ENCODE measurements at regions not wholly inside any gene's neighbourhood (a gene's known extent, or its start where the extent isn't known, plus 50 kb on each side); places are given as distances from the start of the nearest gene placed in this dataset.

DNA sequence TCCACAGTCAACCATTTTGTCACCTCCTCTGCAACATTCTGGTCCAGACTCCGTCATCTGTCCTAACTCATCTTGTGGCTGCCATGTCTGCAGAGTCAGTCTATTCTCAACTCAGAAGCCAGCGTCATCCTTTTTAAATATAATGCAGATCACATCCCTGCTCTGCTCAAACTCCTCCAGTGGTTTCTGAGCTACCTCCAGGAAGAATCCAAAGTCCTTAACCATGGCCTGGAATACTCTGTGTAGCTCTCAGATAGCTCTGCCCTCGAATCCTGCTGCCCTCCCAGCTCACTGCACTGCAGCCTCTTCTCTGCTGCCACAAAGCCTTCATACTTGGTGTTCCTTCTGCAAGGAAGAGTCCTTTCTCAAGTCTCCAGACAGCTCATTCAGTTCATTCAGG, 190.8 kb downstream of the FOXO1 start:
- no peak for DNase-seq
- Mint-ChIP-seq H3K9me3 (ENCODE audit: unreplicated experiment) (peaks cover 4% of the 10 kb centered on the region), H3K27ac (ENCODE audit: unreplicated experiment) (no peak overlapping the region), H3K36me3 (ENCODE audit: unreplicated experiment) (no peaks in the 10 kb centered on the region), H3K27me3 (ENCODE audit: unreplicated experiment) (peaks cover 3% of the 10 kb centered on the region), H3K4me3 (ENCODE audit: unreplicated experiment) (no peak overlapping the region), H3K4me1 (ENCODE audit: low read depth, unreplicated experiment) (no peaks in the 10 kb centered on the region)
- TF ChIP-seq, protein P1, sequence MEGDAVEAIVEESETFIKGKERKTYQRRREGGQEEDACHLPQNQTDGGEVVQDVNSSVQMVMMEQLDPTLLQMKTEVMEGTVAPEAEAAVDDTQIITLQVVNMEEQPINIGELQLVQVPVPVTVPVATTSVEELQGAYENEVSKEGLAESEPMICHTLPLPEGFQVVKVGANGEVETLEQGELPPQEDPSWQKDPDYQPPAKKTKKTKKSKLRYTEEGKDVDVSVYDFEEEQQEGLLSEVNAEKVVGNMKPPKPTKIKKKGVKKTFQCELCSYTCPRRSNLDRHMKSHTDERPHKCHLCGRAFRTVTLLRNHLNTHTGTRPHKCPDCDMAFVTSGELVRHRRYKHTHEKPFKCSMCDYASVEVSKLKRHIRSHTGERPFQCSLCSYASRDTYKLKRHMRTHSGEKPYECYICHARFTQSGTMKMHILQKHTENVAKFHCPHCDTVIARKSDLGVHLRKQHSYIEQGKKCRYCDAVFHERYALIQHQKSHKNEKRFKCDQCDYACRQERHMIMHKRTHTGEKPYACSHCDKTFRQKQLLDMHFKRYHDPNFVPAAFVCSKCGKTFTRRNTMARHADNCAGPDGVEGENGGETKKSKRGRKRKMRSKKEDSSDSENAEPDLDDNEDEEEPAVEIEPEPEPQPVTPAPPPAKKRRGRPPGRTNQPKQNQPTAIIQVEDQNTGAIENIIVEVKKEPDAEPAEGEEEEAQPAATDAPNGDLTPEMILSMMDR (IDR thresholded peaks at IDR 0.05; ENCODE audit: partially characterized antibody, unreplicated experiment) = no peak

DNA sequence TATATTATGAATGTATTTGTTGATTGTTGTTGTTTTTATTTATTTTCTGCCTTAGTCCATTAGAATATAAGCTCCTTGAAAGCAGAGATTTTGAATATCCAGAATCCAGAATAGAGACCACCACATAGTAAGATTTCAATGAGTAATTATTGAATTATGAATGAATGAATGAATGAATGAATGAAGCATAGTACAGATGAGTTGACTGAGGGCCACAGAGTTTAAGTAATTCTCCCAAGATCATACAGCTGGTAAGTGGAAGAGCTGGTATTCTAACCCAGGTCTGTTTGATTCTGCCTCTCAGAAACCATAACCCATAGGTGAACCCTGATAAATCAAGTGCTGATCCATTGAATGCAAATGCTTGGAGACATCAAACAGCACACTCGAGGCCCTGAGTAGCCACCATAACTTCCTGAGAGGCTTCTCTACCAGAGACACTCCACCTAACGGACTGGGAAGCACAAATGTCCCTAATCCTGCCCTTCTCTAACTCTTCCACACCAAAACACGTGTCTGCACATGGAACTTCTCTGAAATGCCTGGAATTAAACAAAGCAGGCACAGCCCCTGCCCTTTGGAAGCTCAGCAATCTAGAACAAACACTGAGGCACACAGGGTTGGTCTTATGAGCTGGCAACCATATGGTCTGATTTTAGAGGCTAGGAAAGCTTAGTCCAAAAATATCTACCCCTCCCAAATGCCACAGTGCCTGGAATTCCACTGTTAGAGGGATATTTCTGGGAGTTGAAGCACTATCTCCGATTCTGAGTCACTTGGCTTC, 190.1 kb downstream of the FOXO1 start:
- Mint-ChIP-seq H3K27ac (ENCODE audit: unreplicated experiment) (no peak overlapping the region), H3K4me1 (ENCODE audit: low read depth, unreplicated experiment) (no peaks in the 10 kb centered on the region), H3K4me3 (ENCODE audit: unreplicated experiment) (no peak overlapping the region), H3K9me3 (ENCODE audit: unreplicated experiment) (peaks cover 4% of the 10 kb centered on the region), H3K36me3 (ENCODE audit: unreplicated experiment) (no peaks in the 10 kb centered on the region), H3K27me3 (ENCODE audit: unreplicated experiment) (peaks cover 4% of the 10 kb centered on the region)
- no peak for DNase-seq
- TF ChIP-seq, protein P1 (IDR thresholded peaks at IDR 0.05; ENCODE audit: partially characterized antibody, unreplicated experiment) = no peak

GRCh38 chr13:40477623-40478608, 188.5 kb downstream of the FOXO1 start:
- TF ChIP-seq, protein P1 (IDR thresholded peaks at IDR 0.05; ENCODE audit: partially characterized antibody, unreplicated experiment) = no peak
- no peak for DNase-seq
- Mint-ChIP-seq H3K4me3 (ENCODE audit: unreplicated experiment) (no peak overlapping the region), H3K27me3 (ENCODE audit: unreplicated experiment) (peaks cover 4% of the 10 kb centered on the region), H3K9me3 (ENCODE audit: unreplicated experiment) (peaks cover 4% of the 10 kb centered on the region), H3K4me1 (ENCODE audit: low read depth, unreplicated experiment) (no peaks in the 10 kb centered on the region), H3K27ac (ENCODE audit: unreplicated experiment) (no peak overlapping the region), H3K36me3 (ENCODE audit: unreplicated experiment) (no peaks in the 10 kb centered on the region)

- TF ChIP-seq, protein P1 (IDR thresholded peaks at IDR 0.05; ENCODE audit: partially characterized antibody, unreplicated experiment) = no peak
- Mint-ChIP-seq H3K36me3 (ENCODE audit: unreplicated experiment) (no peaks in the 10 kb centered on the region), H3K27me3 (ENCODE audit: unreplicated experiment) (peaks cover 4% of the 10 kb centered on the region), H3K4me3 (ENCODE audit: unreplicated experiment) (no peak overlapping the region), H3K9me3 (ENCODE audit: unreplicated experiment) (peaks cover 4% of the 10 kb centered on the region), H3K4me1 (ENCODE audit: low read depth, unreplicated experiment) (no peaks in the 10 kb centered on the region), H3K27ac (ENCODE audit: unreplicated experiment) (no peak overlapping the region)
- no peak for DNase-seq
These were observed 187.7 kb downstream of the FOXO1 start for GRCh38 chr13:40478775-40479174.

Measured in glutamatergic neuron (in vitro differentiated cells).